Glomerular visceral epithelial cell (primary cell): ENCODE measurements at regions not wholly inside any gene's neighbourhood (a gene's known extent, or its start where the extent isn't known, plus 50 kb on each side); places are given as distances from the start of the nearest gene placed in this dataset.
"Not testable (repeated sequence)": the region's sequence is repeated elsewhere in the genome, so short reads cannot be mapped to it uniquely, and the experiment has no call there.

Experiments
- DNase-seq: peaks from one replicate; pipeline ENCODE4 v3.0.0-alpha.2; 2016; ENCODE audit errors: extremely low spot score

DNA sequence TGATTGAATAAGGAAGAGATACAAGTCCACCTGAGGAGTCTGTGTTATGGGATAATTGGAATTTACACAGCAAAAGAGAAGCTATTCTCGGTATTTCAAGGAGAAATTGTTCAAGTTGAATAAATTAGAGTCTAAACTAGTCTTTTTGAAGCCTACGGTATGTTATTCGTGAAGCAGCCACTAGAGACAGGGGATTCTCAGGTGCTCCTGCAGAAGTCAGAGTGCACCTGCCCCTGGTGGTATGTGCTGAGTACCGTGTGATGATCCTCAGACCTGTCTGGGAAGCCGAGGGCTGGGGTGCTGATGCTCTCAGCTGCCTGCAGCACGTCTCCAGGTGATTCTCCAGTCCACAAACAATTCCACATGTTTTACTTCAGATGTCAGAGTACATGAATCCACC lies 1171.7 kb downstream of the RPIA start:
- not testable (repeated sequence) for DNase-seq

- not testable (repeated sequence) for DNase-seq
Measured at GRCh38 chr2:89874810-89875595, 1183.5 kb downstream of the RPIA start.

GRCh38 chr2:89876445-89876844 lies 1185.0 kb downstream of the RPIA start:
- DNase-seq, result not testable (repeated sequence)

DNA sequence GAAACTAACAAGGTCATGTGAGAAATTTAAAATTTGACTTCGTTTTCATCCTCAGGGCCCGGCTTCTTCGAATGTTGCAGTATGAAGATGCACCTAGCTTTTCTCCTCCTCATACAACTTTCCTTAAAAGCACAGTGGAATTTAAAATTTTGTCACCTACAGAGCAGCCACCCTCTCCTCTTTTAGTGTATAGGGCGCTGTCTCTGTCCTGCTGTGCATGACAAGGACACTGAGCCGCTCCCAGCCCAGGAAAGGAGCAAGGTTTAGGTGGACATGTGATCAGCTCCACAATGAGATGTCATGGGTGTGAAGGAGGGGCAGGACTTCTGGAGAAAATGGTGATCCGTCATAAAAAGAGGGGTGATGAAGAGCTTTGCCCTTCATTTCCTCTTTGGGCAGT lies 1185.4 kb downstream of the RPIA start:
- not testable (repeated sequence) for DNase-seq

DNA sequence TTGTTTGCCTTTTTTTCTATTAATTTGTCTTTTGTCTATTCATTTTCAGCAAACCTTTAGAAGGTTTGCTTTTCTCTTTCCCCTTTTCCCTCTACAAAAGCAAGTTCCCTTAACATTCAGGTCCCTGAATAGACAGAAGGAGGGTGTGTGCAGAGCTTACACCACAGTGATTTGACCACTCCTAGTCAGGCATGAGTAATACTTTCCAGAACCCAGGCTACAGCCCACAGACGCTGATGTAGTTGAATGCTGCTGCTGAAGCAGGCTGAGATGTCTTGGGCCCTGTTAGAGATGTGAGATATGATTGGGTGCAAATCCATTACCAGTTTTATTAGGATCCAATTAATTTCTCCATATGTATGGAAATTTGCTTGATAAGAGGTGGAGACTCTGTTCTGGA lies 1191.4 kb downstream of the RPIA start:
- DNase-seq, result not testable (repeated sequence)

- DNase-seq, result not testable (repeated sequence)
Measured at GRCh38 chr2:89883624-89884023, 1192.2 kb downstream of the RPIA start.

DNA sequence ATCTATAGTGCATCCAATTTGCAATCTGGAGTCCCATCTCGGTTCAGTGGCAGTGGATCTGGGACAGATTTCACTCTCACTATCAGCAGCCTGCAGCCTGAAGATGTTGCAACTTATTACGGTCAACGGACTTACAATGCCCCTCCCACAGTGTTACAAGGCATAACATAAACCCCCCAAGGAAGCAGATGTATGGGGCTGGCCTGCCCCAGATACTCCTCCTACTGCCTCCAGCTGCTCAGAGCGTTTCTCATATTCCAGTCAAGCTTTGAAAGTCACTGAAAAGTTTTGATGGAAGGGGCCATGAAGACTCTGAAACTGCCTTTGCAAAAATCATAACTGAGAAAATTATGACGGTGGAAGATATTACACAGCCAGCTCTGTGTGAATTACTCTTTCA lies 1193.6 kb downstream of the RPIA start:
- DNase-seq, result not testable (repeated sequence)

GRCh38 chr2:89888693-89889092 lies 1197.2 kb downstream of the RPIA start:
- DNase-seq, result not testable (repeated sequence)

- DNase-seq, result not testable (repeated sequence)
Measured at GRCh38 chr2:89890185-89890773, 1198.8 kb downstream of the RPIA start.

GRCh38 chr2:89894988-89895387 lies 1203.5 kb downstream of the RPIA start:
- not testable (repeated sequence) for DNase-seq

DNA sequence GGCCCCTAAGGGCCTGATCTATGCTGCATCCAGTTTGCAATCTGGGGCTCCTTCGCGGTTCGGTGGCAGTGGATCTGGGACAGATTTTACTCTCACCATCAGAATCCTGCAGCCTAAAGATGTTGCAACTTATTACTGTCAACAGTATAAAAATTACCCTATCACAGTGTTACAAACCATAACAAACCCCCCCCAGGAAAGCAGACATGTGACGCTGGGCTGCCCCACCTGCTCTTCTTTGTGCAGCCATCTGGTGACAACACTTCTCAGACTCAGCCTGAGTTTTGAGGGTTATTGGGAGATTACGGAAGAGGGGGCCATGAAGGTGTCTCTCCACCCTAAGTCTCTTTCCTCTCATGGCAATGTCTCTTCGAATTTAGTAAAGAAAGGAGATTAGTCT lies 1204.2 kb downstream of the RPIA start:
- DNase-seq, result not testable (repeated sequence)

- not testable (repeated sequence) for DNase-seq
Measured at GRCh38 chr2:89927018-89927417, 1235.5 kb downstream of the RPIA start.

- DNase-seq, result not testable (repeated sequence)
Measured at GRCh38 chr2:89935436-89935835, 1244.0 kb downstream of the RPIA start.

- not testable (repeated sequence) for DNase-seq
Measured at GRCh38 chr2:89936011-89936410, 1244.5 kb downstream of the RPIA start.

- DNase-seq, result not testable (repeated sequence)
Measured at GRCh38 chr2:89936559-89936958, 1245.1 kb downstream of the RPIA start.

GRCh38 chr2:89938756-89939155 lies 1247.3 kb downstream of the RPIA start:
- not testable (repeated sequence) for DNase-seq

- DNase-seq, result not testable (repeated sequence)
Measured at GRCh38 chr2:89944267-89944666, 1252.8 kb downstream of the RPIA start.

DNA sequence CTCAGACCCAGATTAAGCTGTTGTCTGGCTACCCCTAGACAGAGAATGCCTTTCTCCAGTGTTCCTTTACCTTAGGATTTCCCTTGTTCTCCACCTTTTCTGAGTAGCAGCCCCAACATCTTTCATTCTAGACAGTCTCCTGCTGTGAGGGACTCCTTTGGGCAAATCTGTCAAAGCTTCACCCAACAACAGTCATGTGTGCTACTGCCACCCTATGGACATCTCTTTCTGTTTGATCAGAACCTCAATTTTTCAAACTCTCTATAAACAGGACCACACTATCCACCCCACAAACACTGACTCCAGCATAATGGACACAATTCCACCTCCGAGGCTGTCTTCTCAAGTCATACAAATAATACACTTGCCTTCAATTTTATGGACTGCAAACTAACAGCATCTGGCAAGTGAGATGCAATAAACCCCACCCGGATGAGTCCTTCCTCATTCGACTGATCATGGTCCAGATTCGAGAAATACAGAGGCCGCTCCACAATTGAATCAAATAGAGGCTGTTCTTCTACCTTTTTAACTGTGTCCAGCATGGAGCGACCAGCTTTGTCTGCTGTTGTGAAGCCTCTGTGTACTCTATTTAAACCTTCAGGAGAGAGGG lies 1253.6 kb downstream of the RPIA start:
- DNase-seq, result not testable (repeated sequence)

DNA sequence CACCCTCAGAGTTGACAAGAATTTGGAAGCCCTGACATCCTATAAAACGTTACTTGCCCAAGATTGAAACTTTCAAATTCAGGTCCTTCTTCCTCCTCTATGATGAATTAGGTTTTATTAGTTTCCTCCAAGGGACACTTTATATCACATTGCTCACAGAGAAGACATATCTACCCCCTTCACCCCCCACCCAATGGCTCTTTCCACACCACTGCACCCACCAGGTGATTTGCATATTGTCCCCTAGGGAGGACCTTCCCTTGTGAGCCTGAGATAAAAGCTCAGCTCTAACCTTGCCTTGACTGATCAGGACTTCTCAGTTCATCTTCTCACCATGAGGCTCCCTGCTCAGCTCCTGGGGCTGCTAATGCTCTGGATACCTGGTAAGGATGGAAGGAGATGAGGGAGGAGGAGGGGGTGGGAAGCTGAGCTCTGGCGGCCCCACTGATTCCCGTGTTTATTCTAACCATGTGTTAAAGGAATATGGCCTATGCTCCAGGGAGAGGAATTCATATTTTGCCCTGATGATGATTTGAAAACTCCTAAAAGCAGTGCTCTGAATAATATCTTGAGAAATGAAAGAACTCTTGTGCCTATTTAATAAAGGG lies 1255.8 kb downstream of the RPIA start:
- not testable (repeated sequence) for DNase-seq

DNA sequence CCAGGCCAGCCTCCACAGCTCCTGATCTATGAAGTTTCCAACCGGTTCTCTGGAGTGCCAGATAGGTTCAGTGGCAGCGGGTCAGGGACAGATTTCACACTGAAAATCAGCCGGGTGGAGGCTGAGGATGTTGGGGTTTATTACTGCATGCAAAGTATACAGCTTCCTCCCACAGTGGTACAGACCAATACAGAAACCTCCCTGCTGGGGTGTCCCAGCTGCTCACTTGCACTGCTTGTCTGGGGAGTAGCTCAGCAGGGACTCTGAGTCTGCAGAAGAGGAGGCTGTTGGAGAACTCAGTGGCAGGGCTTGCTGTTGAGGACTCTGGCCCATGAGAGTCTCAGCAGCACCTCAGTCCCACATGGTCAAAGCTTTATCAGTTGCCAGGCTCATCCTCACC lies 1256.6 kb downstream of the RPIA start:
- DNase-seq, result not testable (repeated sequence)

GRCh38 chr2:89950807-89951206 lies 1259.3 kb downstream of the RPIA start:
- DNase-seq, result not testable (repeated sequence)

- not testable (repeated sequence) for DNase-seq
Measured at GRCh38 chr2:89957236-89957635, 1265.8 kb downstream of the RPIA start.
